ENCODE measurements at regions not wholly inside any gene's neighbourhood (a gene's known extent, or its start where the extent isn't known, plus 50 kb on each side); places are given as distances from the start of the nearest gene placed in this dataset.
A peak's percentile ranks its signal among the peaks of the same experiment; 100 is the strongest.
"Not testable (repeated sequence)": the region's sequence is repeated elsewhere in the genome, so short reads cannot be mapped to it uniquely, and the experiment has no call there.

DNA sequence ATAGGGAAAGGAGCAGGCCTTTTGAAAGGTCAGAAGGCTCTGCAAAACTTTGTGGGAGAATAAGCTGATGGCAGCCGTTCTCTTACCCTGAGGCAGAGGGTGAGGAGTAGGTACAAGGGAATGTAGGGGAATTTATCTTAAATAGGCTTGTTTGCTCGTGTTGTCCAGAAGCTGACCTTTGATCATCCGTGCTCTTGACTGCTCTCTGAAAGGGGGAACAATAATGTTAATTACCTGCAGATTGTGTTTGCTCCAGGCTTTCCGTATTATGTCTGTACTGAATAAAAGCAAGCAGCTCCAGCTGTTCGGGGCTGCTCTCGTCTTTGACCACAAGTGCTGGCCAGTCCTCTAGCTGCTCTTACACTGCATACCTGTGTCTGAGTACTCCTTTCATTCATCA, 116.3 kb downstream of the ZNF429 start:
- H3K4me3 ChIP-seq (ENCODE audit: low read depth, low read length), result no peak overlapping the region
- TF ChIP-seq CTCF (IDR thresholded peaks at IDR 0.05; ENCODE audit: insufficient read depth, low read depth, low read length), result no peak
- no peak for DNase-seq (ENCODE audit: low read depth)

- DNase-seq (ENCODE audit: low read depth), result no peak
- no peak overlapping the region for H3K4me3 ChIP-seq (ENCODE audit: low read depth, low read length)
- no peak for TF ChIP-seq CTCF (IDR thresholded peaks at IDR 0.05; ENCODE audit: insufficient read depth, low read depth, low read length)
Measured at GRCh38 chr19:21617740-21618339, 112.4 kb downstream of the ZNF429 start.

DNA sequence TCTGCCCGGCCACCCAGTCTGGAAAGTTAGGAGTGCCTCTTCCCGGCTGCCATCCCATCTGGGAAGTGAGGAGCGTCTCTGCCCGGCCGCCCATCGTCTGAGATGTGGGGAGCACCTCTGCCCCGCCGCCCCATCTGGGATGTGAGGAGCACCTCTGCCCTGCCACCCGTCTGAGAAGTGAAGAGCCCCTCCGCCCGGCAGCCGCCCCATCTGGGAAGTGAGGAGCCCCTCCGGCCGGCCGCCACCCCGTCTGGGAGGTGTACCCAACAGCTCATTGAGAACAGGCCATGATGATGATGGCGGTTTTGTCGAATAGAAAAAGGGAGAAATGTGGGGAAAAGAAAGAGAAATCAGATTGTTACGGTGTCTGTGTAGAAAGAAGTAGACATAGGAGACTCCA, 109.4 kb downstream of the ZNF429 start:
- not testable (repeated sequence) for H3K4me3 ChIP-seq (ENCODE audit: low read depth, low read length); DNase-seq (ENCODE audit: low read depth)

DNA sequence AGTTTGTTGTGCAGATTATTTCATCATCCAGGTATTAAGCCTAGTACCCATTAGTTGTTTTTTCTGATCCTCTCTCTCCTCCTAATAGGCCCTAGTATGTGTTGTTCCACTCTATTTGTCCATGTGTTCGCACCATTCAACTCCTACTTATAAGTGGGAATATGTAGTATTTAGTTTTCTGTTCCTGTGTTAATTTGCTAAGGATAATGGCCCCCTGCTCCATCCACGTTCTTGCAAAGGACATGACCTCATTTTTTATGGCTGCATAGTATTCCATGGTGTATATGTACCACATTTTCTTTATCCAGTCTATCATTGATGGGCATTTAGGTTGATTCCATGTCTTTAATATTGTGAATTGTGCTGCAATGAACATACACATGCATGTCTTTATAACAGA, 107.8 kb downstream of the ZNF429 start:
- not testable (repeated sequence) for DNase-seq (ENCODE audit: low read depth); H3K4me3 ChIP-seq (ENCODE audit: low read depth, low read length)

DNA sequence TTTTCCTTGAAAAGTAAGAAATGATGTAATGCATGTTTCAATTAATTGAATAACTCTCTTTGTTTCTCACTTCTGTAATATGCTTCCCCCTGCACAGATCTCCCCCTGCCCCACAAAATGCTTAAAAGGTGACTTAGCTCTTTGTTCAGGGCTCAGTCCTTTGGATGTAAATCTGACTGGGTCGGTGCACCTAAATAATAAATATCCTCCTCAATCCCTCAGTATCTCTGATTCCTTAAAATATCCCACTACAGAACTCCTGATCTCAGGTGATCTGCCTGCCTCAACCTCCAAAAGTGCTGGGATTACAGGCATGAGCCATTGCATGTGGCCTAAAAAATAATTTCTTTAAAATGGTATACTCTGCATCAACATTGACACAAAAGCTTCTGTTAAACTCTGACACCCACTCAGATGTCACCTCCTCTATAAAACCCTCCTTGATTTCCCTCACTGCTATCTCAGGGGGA, 107.0 kb downstream of the ZNF429 start:
- no peak for DNase-seq (ENCODE audit: low read depth)
- no peak for TF ChIP-seq CTCF (IDR thresholded peaks at IDR 0.05; ENCODE audit: insufficient read depth, low read depth, low read length)
- H3K4me3 ChIP-seq (ENCODE audit: low read depth, low read length), result no peak overlapping the region

GRCh38 chr19:21611659-21612402, 106.4 kb downstream of the ZNF429 start:
- TF ChIP-seq CTCF (IDR thresholded peaks at IDR 0.05; ENCODE audit: insufficient read depth, low read depth, low read length), result no peak
- H3K4me3 ChIP-seq (ENCODE audit: low read depth, low read length), result no peak overlapping the region
- peak; percentile 3 for DNase-seq (ENCODE audit: low read depth)

GRCh38 chr19:21610787-21611186, 105.4 kb downstream of the ZNF429 start:
- no peak for DNase-seq (ENCODE audit: low read depth)
- H3K4me3 ChIP-seq (ENCODE audit: low read depth, low read length), result no peak overlapping the region
- no peak for TF ChIP-seq CTCF (IDR thresholded peaks at IDR 0.05; ENCODE audit: insufficient read depth, low read depth, low read length)

DNA sequence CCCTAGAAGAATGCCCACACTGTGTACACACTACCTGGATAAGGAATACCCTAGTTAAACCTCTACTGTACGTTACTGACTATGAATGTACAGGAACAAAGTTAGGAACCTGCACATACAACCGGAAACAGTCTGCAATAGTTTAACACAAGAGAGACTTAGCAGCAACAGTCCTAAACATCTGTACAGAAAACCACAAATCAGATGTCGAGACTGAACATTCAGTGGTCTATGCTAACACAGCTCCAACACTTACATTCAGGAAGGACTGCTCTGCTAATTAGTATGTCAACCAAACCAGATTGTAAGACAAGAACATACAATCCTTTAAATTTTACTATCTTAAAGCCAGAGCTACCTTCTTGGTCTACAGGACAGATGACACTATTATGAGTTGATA, 104.9 kb downstream of the ZNF429 start:
- TF ChIP-seq CTCF (IDR thresholded peaks at IDR 0.05; ENCODE audit: insufficient read depth, low read depth, low read length), result no peak
- no peak overlapping the region for H3K4me3 ChIP-seq (ENCODE audit: low read depth, low read length)
- DNase-seq (ENCODE audit: low read depth), result no peak

All from fibroblast of villous mesenchyme (primary cell).